ENCODE measurements at regions not wholly inside any gene's neighbourhood (a gene's known extent, or its start where the extent isn't known, plus 50 kb on each side); places are given as distances from the start of the nearest gene placed in this dataset.

GRCh38 chr4:104616401-104616820, 121.7 kb upstream of the CXXC4 start:
- no peak for DNase-seq (ENCODE audit: extremely low read depth, low read depth)
- TF ChIP-seq, protein P1, sequence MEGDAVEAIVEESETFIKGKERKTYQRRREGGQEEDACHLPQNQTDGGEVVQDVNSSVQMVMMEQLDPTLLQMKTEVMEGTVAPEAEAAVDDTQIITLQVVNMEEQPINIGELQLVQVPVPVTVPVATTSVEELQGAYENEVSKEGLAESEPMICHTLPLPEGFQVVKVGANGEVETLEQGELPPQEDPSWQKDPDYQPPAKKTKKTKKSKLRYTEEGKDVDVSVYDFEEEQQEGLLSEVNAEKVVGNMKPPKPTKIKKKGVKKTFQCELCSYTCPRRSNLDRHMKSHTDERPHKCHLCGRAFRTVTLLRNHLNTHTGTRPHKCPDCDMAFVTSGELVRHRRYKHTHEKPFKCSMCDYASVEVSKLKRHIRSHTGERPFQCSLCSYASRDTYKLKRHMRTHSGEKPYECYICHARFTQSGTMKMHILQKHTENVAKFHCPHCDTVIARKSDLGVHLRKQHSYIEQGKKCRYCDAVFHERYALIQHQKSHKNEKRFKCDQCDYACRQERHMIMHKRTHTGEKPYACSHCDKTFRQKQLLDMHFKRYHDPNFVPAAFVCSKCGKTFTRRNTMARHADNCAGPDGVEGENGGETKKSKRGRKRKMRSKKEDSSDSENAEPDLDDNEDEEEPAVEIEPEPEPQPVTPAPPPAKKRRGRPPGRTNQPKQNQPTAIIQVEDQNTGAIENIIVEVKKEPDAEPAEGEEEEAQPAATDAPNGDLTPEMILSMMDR (IDR thresholded peaks at IDR 0.05; ENCODE audit: low read depth, low read length): no peak

- DNase-seq (ENCODE audit: extremely low read depth, low read depth): no peak
- TF ChIP-seq, protein P1 (IDR thresholded peaks at IDR 0.05; ENCODE audit: low read depth, low read length): no peak
Measured at GRCh38 chr4:104625706-104626105, 131.0 kb upstream of the CXXC4 start.

DNA sequence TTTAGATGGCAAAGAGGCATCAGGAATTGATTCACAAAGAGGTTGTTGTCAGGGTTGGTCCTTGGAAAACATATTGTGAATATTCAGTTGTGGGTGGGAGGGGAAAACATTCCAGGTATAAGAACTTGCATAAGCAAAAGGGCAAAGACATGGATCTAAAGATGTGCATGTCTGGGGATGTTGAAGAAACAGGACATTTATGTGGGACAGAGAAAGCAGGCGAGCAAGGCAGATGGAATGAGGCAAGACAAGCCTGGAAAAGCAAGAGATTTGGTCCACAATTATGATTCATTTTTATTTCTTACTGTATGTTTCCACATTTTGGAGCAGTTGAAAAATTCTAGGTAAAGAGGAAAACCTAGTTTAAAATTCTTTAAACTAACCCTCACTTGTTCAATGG, 134.9 kb upstream of the CXXC4 start:
- no peak for DNase-seq (ENCODE audit: extremely low read depth, low read depth)
- TF ChIP-seq, protein P1 (IDR thresholded peaks at IDR 0.05; ENCODE audit: low read depth, low read length): no peak

DNA sequence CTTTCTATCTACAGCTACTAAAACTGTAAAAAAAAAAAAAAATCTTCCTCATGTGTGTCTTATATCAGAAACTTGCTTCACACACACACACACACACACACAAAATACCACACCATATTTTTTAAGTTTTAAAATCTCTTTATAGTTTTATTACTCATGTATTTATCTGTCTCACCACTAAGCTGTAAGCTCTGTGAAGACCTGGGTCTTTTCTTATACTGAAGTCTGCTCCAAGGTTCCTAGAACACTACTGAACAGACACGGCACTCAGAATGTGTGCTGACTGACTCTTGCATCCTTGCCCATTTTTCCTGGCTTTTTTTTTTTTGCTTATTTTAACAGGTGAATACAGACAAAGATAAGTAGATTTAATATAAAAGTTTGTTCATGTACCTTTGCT, 135.6 kb upstream of the CXXC4 start:
- no peak for DNase-seq (ENCODE audit: extremely low read depth, low read depth)
- TF ChIP-seq, protein P1 (IDR thresholded peaks at IDR 0.05; ENCODE audit: low read depth, low read length): no peak

GRCh38 chr4:104631000-104631399, 136.3 kb upstream of the CXXC4 start:
- TF ChIP-seq, protein P1 (IDR thresholded peaks at IDR 0.05; ENCODE audit: low read depth, low read length): no peak
- no peak for DNase-seq (ENCODE audit: extremely low read depth, low read depth)

GRCh38 chr4:104641418-104641817, 146.7 kb upstream of the CXXC4 start:
- TF ChIP-seq, protein P1 (IDR thresholded peaks at IDR 0.05; ENCODE audit: low read depth, low read length): no peak
- DNase-seq (ENCODE audit: extremely low read depth, low read depth): no peak

DNA sequence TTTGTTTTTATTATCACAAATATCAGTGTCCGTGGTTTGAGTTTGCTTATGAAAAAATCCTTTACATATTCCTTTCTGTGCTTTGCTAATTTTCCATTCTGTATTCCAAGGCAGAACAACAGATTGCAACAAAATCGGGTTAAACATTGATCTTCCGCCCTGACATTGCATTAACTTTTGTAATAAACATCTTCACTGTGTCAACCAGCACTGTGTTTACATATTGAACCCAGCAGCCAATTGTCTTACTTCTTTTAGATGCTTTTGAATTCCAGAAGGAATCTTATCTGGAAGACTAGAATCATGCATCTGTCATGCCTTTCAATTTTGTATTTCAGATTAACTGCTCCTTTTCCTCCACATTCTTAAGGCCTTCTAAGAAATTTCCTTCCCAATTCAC, 147.8 kb upstream of the CXXC4 start:
- TF ChIP-seq, protein P1 (IDR thresholded peaks at IDR 0.05; ENCODE audit: low read depth, low read length): no peak
- no peak for DNase-seq (ENCODE audit: extremely low read depth, low read depth)

Data from AG09319 (cell line).